DMS114 treated with DMSO at 0.1 percent for 48 hours (cell line): ENCODE measurements at regions not wholly inside any gene's neighbourhood (a gene's known extent, or its start where the extent isn't known, plus 50 kb on each side); places are given as distances from the start of the nearest gene placed in this dataset.

ENCODE experiments used
- DNase-seq: peaks from one replicate; lab custom pipeline; 2025; ENCODE audit not compliant: unreplicated experiment; lab: John Stamatoyannopoulos, UW

- DNase-seq, result no peak
Observed at GRCh38 chr5:82854956-82855355, 222.2 kb downstream of the TMEM167A start.

- DNase-seq, result no peak
Observed at GRCh38 chr5:82851471-82851870, 225.7 kb downstream of the TMEM167A start.

GRCh38 chr5:82850393-82850792 is 226.8 kb downstream of the TMEM167A start:
- no peak for DNase-seq

- DNase-seq, result no peak
Observed at GRCh38 chr5:82849885-82850284, 227.3 kb downstream of the TMEM167A start.

GRCh38 chr5:82847562-82847961 is 229.6 kb downstream of the TMEM167A start:
- no peak for DNase-seq

GRCh38 chr5:82839881-82840280 is 237.3 kb downstream of the TMEM167A start:
- no peak for DNase-seq

- no peak for DNase-seq
Observed at GRCh38 chr5:82835488-82835887, 241.7 kb downstream of the TMEM167A start.

GRCh38 chr5:82834151-82834550 is 243.0 kb downstream of the TMEM167A start:
- no peak for DNase-seq

GRCh38 chr5:82833277-82833676 is 243.9 kb downstream of the TMEM167A start:
- DNase-seq, result no peak

- no peak for DNase-seq
Observed at GRCh38 chr5:82832445-82832844, 244.7 kb downstream of the TMEM167A start.

GRCh38 chr5:82828211-82828610 is 249.0 kb downstream of the TMEM167A start:
- DNase-seq, result no peak

GRCh38 chr5:82827651-82828050 is 249.5 kb downstream of the TMEM167A start:
- DNase-seq, result no peak

- no peak for DNase-seq
Observed at GRCh38 chr5:82822634-82822927, 254.6 kb downstream of the TMEM167A start.

- DNase-seq, result no peak
Observed at GRCh38 chr5:82821846-82822633, 255.2 kb downstream of the TMEM167A start.

GRCh38 chr5:82820961-82821845 is 256.0 kb downstream of the TMEM167A start:
- DNase-seq, result no peak

- no peak for DNase-seq
Observed at GRCh38 chr5:82820188-82820587, 257.0 kb downstream of the TMEM167A start.

GRCh38 chr5:82817897-82818676 is 259.1 kb downstream of the TMEM167A start:
- DNase-seq, result no peak

GRCh38 chr5:82816926-82817325 is 260.3 kb downstream of the TMEM167A start:
- DNase-seq, result no peak

GRCh38 chr5:82815871-82816270 is 261.3 kb downstream of the TMEM167A start:
- DNase-seq, result no peak

GRCh38 chr5:82813861-82814260 is 263.3 kb downstream of the TMEM167A start:
- DNase-seq, result no peak

GRCh38 chr5:82812575-82812974 is 264.6 kb downstream of the TMEM167A start:
- DNase-seq, result no peak

- no peak for DNase-seq
Observed at GRCh38 chr5:82811490-82811889, 265.7 kb downstream of the TMEM167A start.
